GM12878 (cell line): ENCODE measurements at regions not wholly inside any gene's neighbourhood (a gene's known extent, or its start where the extent isn't known, plus 50 kb on each side); places are given as distances from the start of the nearest gene placed in this dataset.

Source experiments
- CTCF ChIP-seq, 3 experiments: IDR thresholded peaks in 2 of 3; conservative IDR thresholded peaks in 1 of 3; 2 replicates each; pipeline ENCODE4 v1.5.1; 2011; ENCODE audit warnings: low read depth in 3 of 3, low read length in 3 of 3, mild to moderate bottlenecking in 3 of 3, control low read depth in 2 of 3, moderate library complexity in 2 of 3, inconsistent platforms in 1 of 3, mixed read lengths in 1 of 3; ENCODE audit not compliant: control insufficient read depth in 2 of 3, insufficient read depth in 1 of 3; ENCODE audit errors: extremely low read depth in 1 of 3
- MAX ChIP-seq: IDR thresholded peaks from 2 replicates; pipeline ENCODE4 v1.6.1; 2012; ENCODE audit warnings: low read depth, low read length, improper control_type of control experiment
- NR2C2 ChIP-seq: IDR thresholded peaks from 2 replicates; pipeline ENCODE4 v1.6.1; 2011; ENCODE audit warnings: borderline replicate concordance, low read depth; ENCODE audit not compliant: control insufficient read depth, insufficient read length
- RAD21 ChIP-seq: IDR thresholded peaks from 2 replicates; pipeline ENCODE4 v1.6.1; 2011; ENCODE audit warnings: mild to moderate bottlenecking, low read depth, low read length, moderate library complexity; ENCODE audit not compliant: insufficient read depth
- RCOR1 ChIP-seq: conservative IDR thresholded peaks from 2 replicates; pipeline ENCODE4 v1.6.1; 2012; ENCODE audit warnings: low read depth, low read length, improper control_type of control experiment
- TAF1 ChIP-seq: IDR thresholded peaks from 2 replicates; pipeline ENCODE4 v1.6.1; 2011; ENCODE audit warnings: mild to moderate bottlenecking, low read depth, low read length, borderline replicate concordance

GRCh38 chr16:85522842-85523601 lies 90.1 kb upstream of the GSE1 start:
- no peak for TF ChIP-seq NR2C2
- no peak for TF ChIP-seq CTCF (IDR thresholded peaks at IDR 0.05 in 2 of 3, conservative IDR thresholded peaks at IDR 0.05 in 1 of 3; ENCODE audit: control insufficient read depth in 2 of 3, extremely low read depth in 1 of 3, insufficient read depth in 1 of 3, low read depth in 3 of 3, low read length in 3 of 3)
- no peak for TF ChIP-seq RCOR1
- TF ChIP-seq MAX: no peak
- TF ChIP-seq TAF1: no peak
- TF ChIP-seq RAD21: no peak
